IPS DF 6.9 (cell line): ENCODE measurements at regions not wholly inside any gene's neighbourhood (a gene's known extent, or its start where the extent isn't known, plus 50 kb on each side); places are given as distances from the start of the nearest gene placed in this dataset.

Source experiments
- DNase-seq: peaks from one replicate; pipeline ENCODE4 v3.0.0-alpha.2; 2013; ENCODE audit warnings: low read depth, low spot score
- H3K27ac ChIP-seq: one replicate; pipeline ENCODE4 v1.5.1; 2013; ENCODE audit warnings: low read length, control low read depth
- H3K27me3 ChIP-seq: 2 replicates; pipeline ENCODE4 v1.6.1; 2013; ENCODE audit warnings: mild to moderate bottlenecking, low read length; ENCODE audit not compliant: control insufficient read depth, insufficient read depth
- H3K36me3 ChIP-seq: 2 replicates; pipeline ENCODE4 v1.6.1; 2013; ENCODE audit warnings: low read length; ENCODE audit not compliant: control insufficient read depth, insufficient read depth
- H3K4me1 ChIP-seq: 2 replicates; pipeline ENCODE4 v1.6.1; 2013; ENCODE audit warnings: low read length; ENCODE audit not compliant: control insufficient read depth, insufficient read depth
- H3K4me3 ChIP-seq: 2 replicates; pipeline ENCODE4 v1.5.1; 2013; ENCODE audit warnings: mild to moderate bottlenecking, low read length
- H3K9me3 ChIP-seq: 2 replicates; pipeline ENCODE4 v1.6.1; 2013; ENCODE audit warnings: low read length, inconsistent platforms; ENCODE audit not compliant: control insufficient read depth, insufficient read depth
- WGBS: extraction: QIAGEN DNeasy Blood & Tissue Kit; methylation state at CpG from one replicate; pipeline ENCODE4 v1.1.7; 2013; ENCODE audit warnings: mixed read lengths, missing lambda C conversion rate; ENCODE audit not compliant: insufficient read length, insufficient coverage; 5-methylcytosine and 5-hydroxymethylcytosine counted together

GRCh38 chr1:5253036-5253435 is 598.6 kb downstream of the AJAP1 start:
- H3K27me3 ChIP-seq = no peaks in the 10 kb centered on the region
- DNase-seq = no peak
- no peaks in the 10 kb centered on the region for H3K4me1 ChIP-seq
- no CpG with 5 or more reads among the region's 5 CpGs for WGBS
- no peaks in the 10 kb centered on the region for H3K36me3 ChIP-seq
- H3K27ac ChIP-seq = no peak overlapping the region
- H3K9me3 ChIP-seq = peaks cover 1% of the 10 kb centered on the region
- H3K4me3 ChIP-seq = no peak overlapping the region

DNA sequence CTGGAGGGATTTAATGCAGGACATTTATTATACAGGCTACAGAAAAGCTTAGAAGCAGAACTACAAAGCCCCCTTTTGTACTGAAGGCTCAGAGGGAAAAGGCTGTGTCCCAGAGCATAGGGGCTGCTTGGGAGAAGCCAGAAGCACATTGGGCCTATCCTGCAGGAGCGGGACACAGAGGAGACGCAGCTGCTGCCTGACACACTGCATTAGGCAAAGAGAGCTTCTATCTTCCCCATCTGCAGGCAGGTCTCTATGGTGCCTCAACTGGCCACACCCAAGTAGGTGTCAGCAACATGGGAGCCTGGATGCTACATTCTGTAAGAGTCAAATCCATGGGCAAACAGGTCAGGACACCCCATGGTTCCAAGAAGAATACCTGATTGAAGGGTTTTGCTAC is 595.9 kb downstream of the AJAP1 start:
- Histone ChIP-seq H3K9me3 (peaks cover 1% of the 10 kb centered on the region), H3K36me3 (no peaks in the 10 kb centered on the region), H3K4me1 (no peaks in the 10 kb centered on the region), H3K27ac (no peak overlapping the region), H3K4me3 (no peak overlapping the region), H3K27me3 (no peaks in the 10 kb centered on the region)
- WGBS = no CpG with 5 or more reads among the region's 2 CpGs
- no peak for DNase-seq

DNA sequence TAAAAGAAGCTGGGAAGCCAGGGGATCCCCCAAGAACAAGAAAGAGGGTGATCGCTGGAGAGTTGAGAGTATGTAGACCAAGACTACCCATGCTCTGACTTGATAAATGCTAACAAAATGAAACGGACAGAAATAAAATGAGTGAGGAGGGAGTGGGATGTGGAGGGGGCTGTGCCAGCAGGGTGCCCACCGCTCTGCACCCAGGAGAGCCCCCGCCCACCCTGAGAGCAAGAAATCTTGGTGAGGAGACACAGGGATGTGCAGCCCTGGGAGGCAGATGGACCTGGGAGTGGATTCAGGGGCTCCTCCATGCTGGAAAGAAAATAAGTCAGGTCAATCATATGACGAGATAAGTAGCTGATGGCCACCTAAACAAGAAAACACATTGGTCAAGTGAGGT is 590.9 kb downstream of the AJAP1 start:
- H3K27me3 ChIP-seq = no peaks in the 10 kb centered on the region
- WGBS = no CpG with 5 or more reads among the region's 5 CpGs
- H3K9me3 ChIP-seq = peaks cover 1% of the 10 kb centered on the region; the same call in 1 of the 2 replicates
- no peak overlapping the region for H3K4me3 ChIP-seq
- no peak for DNase-seq
- no peaks in the 10 kb centered on the region for H3K4me1 ChIP-seq
- H3K36me3 ChIP-seq = no peaks in the 10 kb centered on the region
- H3K27ac ChIP-seq = no peak overlapping the region

GRCh38 chr1:5244631-5245285 is 590.3 kb downstream of the AJAP1 start:
- no peaks in the 10 kb centered on the region for H3K27me3 ChIP-seq
- H3K36me3 ChIP-seq = no peaks in the 10 kb centered on the region
- WGBS = no CpG with 5 or more reads among the region's 13 CpGs
- no peak overlapping the region for H3K27ac ChIP-seq
- no peak overlapping the region for H3K4me3 ChIP-seq
- H3K4me1 ChIP-seq = no peaks in the 10 kb centered on the region
- DNase-seq = no peak
- H3K9me3 ChIP-seq = peaks cover 1% of the 10 kb centered on the region; the same call in 1 of the 2 replicates

DNA sequence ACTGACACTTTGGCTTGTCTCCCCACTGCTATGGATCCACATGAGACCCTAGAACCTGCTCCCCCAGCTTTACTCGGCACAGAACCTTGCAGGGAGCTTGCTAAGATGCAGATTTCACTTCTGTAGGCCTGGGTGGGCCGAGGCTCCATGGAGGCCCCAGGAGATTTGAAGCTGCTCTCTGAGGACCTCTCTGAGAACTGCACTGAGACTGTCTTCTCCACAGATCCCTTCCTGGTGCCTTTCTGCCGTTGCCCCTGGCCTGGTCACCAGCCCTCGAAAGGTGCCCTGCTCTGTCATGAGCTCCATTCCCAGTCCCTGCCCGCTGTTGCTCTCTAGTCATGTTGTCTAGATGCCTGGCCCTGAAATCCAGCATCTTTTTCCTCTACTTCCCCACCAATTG is 588.4 kb downstream of the AJAP1 start:
- H3K9me3 ChIP-seq = peaks cover 1% of the 10 kb centered on the region; the same call in 1 of the 2 replicates
- H3K36me3 ChIP-seq = no peaks in the 10 kb centered on the region
- WGBS = no CpG with 5 or more reads among the region's 5 CpGs
- no peaks in the 10 kb centered on the region for H3K27me3 ChIP-seq
- DNase-seq = no peak
- H3K4me3 ChIP-seq = no peak overlapping the region
- no peaks in the 10 kb centered on the region for H3K4me1 ChIP-seq
- no peak overlapping the region for H3K27ac ChIP-seq

GRCh38 chr1:5239911-5240310 is 585.5 kb downstream of the AJAP1 start:
- H3K27ac ChIP-seq = no peak overlapping the region
- no peak for DNase-seq
- no peaks in the 10 kb centered on the region for H3K36me3 ChIP-seq
- H3K27me3 ChIP-seq = no peaks in the 10 kb centered on the region
- H3K4me1 ChIP-seq = no peaks in the 10 kb centered on the region
- peaks cover 4% of the 10 kb centered on the region for H3K9me3 ChIP-seq
- no CpG with 5 or more reads among the region's 5 CpGs for WGBS
- H3K4me3 ChIP-seq = no peak overlapping the region

DNA sequence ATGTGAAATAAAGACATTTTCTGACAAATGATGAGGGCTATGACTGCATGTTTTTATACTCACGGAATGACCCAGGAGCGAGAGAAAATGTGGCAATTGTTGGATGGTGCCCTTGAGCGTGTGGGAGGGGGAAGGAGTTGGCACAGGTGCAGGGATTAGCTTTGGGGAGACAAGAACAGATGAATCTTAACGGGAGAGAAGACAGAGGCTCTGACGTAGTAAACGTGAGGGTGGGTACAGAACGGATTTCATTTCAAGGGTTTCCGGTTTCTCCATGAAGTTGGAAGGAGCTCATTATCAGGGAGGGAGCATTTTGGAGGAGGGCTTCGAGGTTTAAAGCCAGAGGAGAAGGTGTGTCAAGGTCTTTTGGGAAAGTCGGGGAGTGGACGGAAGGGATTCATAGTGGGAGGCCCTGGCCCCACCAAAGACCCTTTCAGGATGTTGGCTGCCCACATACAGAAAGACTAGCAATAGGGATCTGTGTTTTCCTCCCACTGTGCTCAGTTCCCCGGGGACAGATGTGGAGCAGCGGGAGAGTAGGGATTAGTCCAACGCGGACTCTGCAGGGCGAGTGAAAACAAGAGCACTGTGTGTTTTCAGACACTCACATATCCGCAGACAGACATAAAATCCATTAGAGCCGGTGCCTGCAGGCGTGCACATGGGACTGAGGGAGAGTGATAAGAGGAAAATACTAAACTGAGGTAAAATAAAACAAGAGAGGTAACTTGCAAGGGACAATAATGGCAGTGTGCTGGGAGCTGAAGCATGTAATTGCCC is 584.1 kb downstream of the AJAP1 start:
- peaks cover 5% of the 10 kb centered on the region for H3K9me3 ChIP-seq
- H3K36me3 ChIP-seq = no peaks in the 10 kb centered on the region
- no CpG with 5 or more reads among the region's 19 CpGs for WGBS
- H3K4me1 ChIP-seq = no peaks in the 10 kb centered on the region
- DNase-seq = no peak
- H3K27ac ChIP-seq = no peak overlapping the region
- no peak overlapping the region for H3K4me3 ChIP-seq
- H3K27me3 ChIP-seq = no peaks in the 10 kb centered on the region

- no peaks in the 10 kb centered on the region for H3K27me3 ChIP-seq
- H3K9me3 ChIP-seq = peaks cover 4% of the 10 kb centered on the region
- H3K4me1 ChIP-seq = no peaks in the 10 kb centered on the region
- no peak overlapping the region for H3K4me3 ChIP-seq
- H3K36me3 ChIP-seq = no peaks in the 10 kb centered on the region
- H3K27ac ChIP-seq = no peak overlapping the region
- DNase-seq = no peak
- no CpG with 5 or more reads among the region's 6 CpGs for whole genome bisulfite sequencing
Measured at GRCh38 chr1:5235355-5235899, 581.0 kb downstream of the AJAP1 start.

DNA sequence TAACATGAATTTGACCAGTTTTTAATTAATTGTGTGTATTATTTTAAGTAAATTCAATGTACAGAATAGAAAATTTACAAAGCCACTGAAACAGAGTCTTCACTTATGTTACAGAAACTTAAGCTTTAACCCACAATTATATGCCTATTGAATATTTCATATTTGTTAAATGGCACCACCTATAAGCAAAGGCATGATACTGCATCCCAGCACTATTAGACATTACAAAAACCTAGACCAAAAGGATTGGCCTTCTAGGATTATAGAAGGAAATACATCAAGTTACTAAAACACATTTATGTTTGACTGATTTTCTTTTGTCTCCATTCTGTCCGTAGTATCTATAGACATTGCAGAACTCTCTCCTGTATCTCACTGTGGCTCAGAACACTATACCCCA is 578.1 kb downstream of the AJAP1 start:
- DNase-seq = no peak
- no CpG with 5 or more reads among the region's 1 CpG for WGBS
- Histone ChIP-seq H3K27me3 (no peaks in the 10 kb centered on the region), H3K36me3 (no peaks in the 10 kb centered on the region), H3K27ac (no peak overlapping the region), H3K4me1 (no peaks in the 10 kb centered on the region), H3K9me3 (peaks cover 4% of the 10 kb centered on the region), H3K4me3 (no peak overlapping the region)

DNA sequence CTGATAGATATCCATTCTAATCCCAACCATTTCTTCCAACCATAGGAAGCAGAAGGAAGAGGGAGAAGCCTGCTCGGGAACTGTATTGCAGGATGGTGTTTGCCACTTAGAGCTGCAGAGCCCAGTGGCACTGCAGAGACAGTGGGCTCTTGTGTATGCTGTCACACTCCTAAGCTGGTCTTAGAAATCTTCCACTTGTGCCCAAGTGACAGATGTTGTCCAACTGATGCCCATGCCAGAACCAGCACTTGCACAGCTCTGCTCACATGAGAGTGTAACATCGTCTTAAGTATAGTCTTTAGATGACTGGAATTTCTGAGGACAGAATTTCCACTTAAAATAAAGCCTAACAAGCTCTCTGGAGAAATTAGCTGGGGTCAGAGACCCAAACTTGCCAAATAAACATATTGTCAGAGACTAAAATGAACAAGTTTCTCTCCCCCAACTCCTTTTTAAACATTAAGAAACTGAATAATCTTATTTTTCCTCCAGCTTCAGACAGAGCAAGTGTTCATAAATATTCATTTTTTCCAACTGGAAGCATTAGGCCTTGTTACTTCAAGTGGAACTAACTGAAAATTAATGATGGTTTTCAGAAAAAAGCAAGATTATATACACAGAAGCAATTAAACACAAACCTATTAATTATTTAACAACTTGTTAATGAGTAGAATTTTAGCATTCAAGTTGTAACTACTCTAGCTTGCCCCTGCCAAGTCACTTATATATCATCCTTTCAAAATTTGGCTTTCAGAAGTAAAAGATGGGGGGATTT is 577.3 kb downstream of the AJAP1 start:
- Histone ChIP-seq H3K4me1 (no peaks in the 10 kb centered on the region), H3K27me3 (no peaks in the 10 kb centered on the region; the same call in 1 of the 2 replicates), H3K9me3 (peaks cover 4% of the 10 kb centered on the region), H3K27ac (no peak overlapping the region), H3K4me3 (no peak overlapping the region), H3K36me3 (no peaks in the 10 kb centered on the region)
- DNase-seq = no peak
- no CpG with 5 or more reads among the region's 2 CpGs for WGBS
